ENCODE measurements at regions not wholly inside any gene's neighbourhood (a gene's known extent, or its start where the extent isn't known, plus 50 kb on each side); places are given as distances from the start of the nearest gene placed in this dataset.

- DNase-seq (ENCODE audit: extremely low read depth in 1 of 11, low read depth in 9 of 11, low spot score in 4 of 11), result no peak
Observed at GRCh38 chr7:156079156-156079555, 266.9 kb upstream of the SHH start.

- no peak for DNase-seq (ENCODE audit: extremely low read depth in 1 of 11, low read depth in 9 of 11, low spot score in 4 of 11)
Observed at GRCh38 chr7:156074982-156075615, 262.8 kb upstream of the SHH start.

- no peak for DNase-seq (ENCODE audit: extremely low read depth in 1 of 11, low read depth in 9 of 11, low spot score in 4 of 11)
Observed at GRCh38 chr7:156074084-156074483, 261.8 kb upstream of the SHH start.

- no peak for DNase-seq (ENCODE audit: extremely low read depth in 1 of 11, low read depth in 9 of 11, low spot score in 4 of 11)
Observed at GRCh38 chr7:156073366-156074052, 261.2 kb upstream of the SHH start.

DNA sequence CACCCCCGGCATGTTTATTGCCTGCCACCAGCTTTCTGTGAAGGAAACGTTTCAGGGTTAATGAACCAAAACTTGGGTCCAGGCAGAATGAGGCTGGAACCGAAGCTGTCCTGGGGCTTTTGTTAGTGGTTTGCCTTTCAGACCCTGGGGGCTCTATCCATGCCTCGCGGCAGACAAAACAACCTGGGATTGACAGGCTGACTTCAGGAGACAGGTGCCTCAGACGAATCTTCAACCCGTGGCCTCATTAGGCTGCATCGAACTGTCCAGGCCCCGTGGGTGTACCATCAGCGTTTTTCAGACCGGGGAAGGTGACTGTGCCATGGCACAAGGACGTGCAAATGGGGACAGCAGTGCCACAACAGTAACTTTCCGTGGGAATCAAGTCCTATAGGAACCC, 259.3 kb upstream of the SHH start:
- no peak for DNase-seq (ENCODE audit: extremely low read depth in 1 of 11, low read depth in 9 of 11, low spot score in 4 of 11)

DNA sequence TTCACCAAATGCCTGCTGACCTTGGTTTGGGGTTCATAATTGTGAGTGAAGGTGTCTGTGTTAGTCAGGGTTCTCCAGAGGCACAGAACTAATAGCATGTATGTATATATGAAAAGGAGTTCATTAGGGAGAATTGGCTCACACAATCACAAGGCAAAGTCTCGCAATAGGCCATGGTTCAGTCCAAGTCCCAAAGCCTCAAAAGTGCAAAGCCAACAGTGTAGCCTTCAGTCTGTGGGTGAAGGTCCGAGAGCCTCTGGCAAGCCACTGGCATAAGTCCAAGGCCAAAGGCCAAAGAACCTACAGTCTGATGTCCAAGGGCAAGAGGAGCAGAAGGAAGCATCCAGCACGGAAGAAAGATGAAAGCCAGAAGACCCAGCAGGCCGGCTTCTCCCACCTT, 257.6 kb upstream of the SHH start:
- DNase-seq (ENCODE audit: extremely low read depth in 1 of 11, low read depth in 9 of 11, low spot score in 4 of 11), result no peak

DNA sequence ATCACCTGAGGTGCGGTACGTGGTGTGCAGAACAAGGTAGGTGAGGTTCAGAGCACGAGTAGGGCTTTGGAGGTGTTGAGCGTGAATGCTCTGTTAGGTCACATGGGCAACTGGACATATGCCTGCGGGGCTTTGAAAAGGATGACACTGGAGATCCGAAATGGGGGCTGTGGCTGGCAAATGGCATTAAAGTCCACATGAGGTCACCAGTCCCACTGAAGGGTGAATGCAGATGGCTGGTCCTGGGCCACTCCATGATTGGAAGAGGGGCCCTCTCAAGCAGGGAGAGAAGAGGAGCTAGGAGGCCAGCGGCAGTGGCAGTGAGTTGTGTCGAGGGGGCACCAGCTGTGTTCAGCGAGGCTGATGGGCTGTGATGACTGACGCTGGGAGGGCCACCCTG, 254.9 kb upstream of the SHH start:
- DNase-seq (ENCODE audit: extremely low read depth in 1 of 11, low read depth in 9 of 11, low spot score in 4 of 11), result no peak

- no peak for DNase-seq (ENCODE audit: extremely low read depth in 1 of 11, low read depth in 9 of 11, low spot score in 4 of 11)
Observed at GRCh38 chr7:156065400-156065799, 253.1 kb upstream of the SHH start.

- DNase-seq (ENCODE audit: extremely low read depth in 1 of 11, low read depth in 9 of 11, low spot score in 4 of 11), result no peak
Observed at GRCh38 chr7:156064971-156065386, 252.7 kb upstream of the SHH start.

- no peak for DNase-seq (ENCODE audit: extremely low read depth in 1 of 11, low read depth in 9 of 11, low spot score in 4 of 11)
Observed at GRCh38 chr7:156063241-156063810, 251.1 kb upstream of the SHH start.

DNA sequence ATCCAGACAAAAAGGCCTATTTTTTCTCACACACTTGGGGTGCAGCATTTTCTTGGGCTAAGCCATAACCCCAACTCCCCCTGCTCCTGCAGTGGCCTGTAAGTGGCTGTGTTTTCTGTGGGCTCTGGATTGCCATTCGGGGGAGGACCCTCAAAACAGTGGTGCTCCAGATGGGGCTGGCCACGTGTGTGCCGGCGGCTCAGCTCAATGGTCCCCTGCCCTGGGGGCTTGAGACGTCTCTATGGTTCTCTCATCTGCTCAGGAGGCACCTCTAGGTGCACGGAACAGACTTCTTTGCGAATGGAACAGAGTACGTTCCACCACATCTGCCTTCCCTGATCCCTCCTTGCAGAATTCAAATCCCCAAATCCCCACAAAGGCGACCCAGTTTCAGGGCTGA, 250.0 kb upstream of the SHH start:
- DNase-seq (ENCODE audit: extremely low read depth in 1 of 11, low read depth in 9 of 11, low spot score in 4 of 11), result no peak

GRCh38 chr7:156061689-156062255, 249.5 kb upstream of the SHH start:
- DNase-seq (ENCODE audit: extremely low read depth in 1 of 11, low read depth in 9 of 11, low spot score in 4 of 11), result no peak

- DNase-seq (ENCODE audit: extremely low read depth in 1 of 11, low read depth in 9 of 11, low spot score in 4 of 11), result no peak
Observed at GRCh38 chr7:156060925-156061324, 248.7 kb upstream of the SHH start.

GRCh38 chr7:156059369-156059768, 247.1 kb upstream of the SHH start:
- no peak for DNase-seq (ENCODE audit: extremely low read depth in 1 of 11, low read depth in 9 of 11, low spot score in 4 of 11)

DNA sequence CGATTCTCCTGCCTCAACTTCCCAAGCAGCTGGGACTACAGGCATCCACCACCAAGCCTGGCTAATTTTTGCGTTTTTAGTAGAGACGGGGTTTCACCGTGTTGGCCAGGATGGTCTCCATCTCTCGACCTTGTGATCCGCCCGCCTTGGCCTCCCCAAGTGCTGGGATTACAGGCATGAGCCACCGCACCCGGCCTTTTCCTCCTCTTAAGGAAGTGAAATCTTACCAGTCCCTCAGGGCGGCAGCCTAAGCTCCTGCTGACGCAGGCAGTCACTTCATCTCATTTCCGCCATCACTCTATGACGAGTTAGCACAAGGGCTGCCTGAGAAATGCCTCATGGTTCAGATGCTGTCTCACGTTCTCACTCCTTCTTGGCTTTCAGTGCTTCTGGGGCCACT, 246.0 kb upstream of the SHH start:
- no peak for DNase-seq (ENCODE audit: extremely low read depth in 1 of 11, low read depth in 9 of 11, low spot score in 4 of 11)

- no peak for DNase-seq (ENCODE audit: extremely low read depth in 1 of 11, low read depth in 9 of 11, low spot score in 4 of 11)
Observed at GRCh38 chr7:156056534-156056933, 244.3 kb upstream of the SHH start.

DNA sequence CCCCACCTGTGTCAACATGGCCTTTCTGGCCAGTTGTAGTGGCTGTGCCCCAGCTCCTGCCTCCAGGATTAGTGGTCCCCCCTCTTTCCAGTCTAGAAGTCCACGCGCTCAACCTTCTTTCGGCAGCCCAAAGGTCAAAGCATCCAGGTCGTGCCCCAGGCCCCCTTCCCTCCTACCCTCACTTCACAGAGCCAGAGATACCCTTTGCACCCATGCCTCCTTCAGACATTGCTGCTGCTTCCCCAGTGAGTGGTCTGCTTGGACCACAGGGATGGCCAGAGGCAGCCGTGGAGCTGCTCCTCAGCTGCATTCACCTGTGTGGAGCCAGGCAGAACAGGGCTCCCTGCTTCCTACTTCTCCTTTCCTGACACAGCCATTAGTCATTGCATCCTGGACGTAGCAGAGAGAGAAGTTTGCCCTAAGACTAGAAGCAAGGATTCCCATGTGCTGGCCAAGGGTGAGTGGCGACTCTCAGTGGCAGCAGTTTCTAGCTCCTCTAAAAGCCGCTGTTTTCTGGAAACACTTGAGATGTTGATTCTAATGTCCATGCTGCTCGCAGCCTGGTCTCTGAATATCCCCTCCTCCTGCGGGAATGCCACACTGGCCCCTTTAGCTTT, 243.1 kb upstream of the SHH start:
- no peak for DNase-seq (ENCODE audit: extremely low read depth in 1 of 11, low read depth in 9 of 11, low spot score in 4 of 11)

- no peak for DNase-seq (ENCODE audit: extremely low read depth in 1 of 11, low read depth in 9 of 11, low spot score in 4 of 11)
Observed at GRCh38 chr7:156051884-156052283, 239.6 kb upstream of the SHH start.

DNA sequence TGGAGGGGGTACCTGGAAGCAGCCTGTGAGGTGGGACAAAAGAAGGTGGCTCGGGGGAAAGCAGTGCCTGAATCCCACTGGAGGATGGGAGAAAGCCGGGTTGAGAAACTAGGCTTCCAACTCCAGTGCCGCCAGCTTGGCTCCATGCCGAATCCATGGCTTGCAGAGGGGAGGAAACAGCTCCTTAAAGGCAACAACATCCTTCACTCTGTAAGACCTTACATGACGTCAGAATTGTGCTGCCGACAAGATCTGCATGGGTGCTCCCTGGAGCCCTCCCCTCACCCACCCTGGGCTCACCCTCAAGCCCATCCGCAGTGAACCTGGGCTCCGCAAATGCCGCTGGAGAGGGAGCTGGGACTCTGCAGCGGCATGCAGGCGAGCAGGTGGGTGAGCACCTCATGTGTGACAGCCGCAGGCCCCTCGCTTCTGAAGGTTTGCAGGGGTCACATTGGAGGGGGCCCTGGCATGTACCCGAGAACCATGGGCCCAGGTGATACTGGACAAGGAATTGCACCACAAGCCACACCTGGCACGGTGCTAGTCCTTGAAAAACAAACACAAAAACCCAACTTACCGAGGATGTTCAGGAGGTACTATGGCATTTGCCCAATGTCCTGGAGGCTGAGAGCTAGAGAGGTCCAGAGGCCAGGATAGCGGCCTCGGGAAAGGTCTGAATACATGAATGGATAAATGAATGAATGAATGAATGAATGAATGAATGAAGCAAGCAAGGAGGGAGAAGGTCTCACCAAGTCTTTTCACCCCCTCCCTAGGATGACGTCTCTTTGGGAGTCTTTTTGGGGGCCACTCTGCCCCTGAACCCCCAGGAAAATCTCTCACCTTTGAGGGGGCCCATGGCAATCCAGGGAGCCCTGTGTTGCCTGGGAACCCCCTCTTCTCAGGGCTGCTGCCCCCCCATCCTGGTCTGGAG, 238.6 kb upstream of the SHH start:
- DNase-seq (ENCODE audit: extremely low read depth in 1 of 11, low read depth in 9 of 11, low spot score in 4 of 11), result no peak

Data from renal cortex interstitium (tissue), 11 donors.